ENCODE measurements at regions not wholly inside any gene's neighbourhood (a gene's known extent, or its start where the extent isn't known, plus 50 kb on each side); places are given as distances from the start of the nearest gene placed in this dataset.
"Not testable (repeated sequence)": the region's sequence is repeated elsewhere in the genome, so short reads cannot be mapped to it uniquely, and the experiment has no call there.

- no peaks in the 10 kb centered on the region for H3K36me3 ChIP-seq (ENCODE audit: control insufficient read depth, insufficient read depth, low read length)
- no peak for DNase-seq (ENCODE audit: low read depth)
- H3K4me3 ChIP-seq (ENCODE audit: low read depth, low read length), result no peak overlapping the region
- POLR2A ChIA-PET, result no interaction called here
- no peaks in the 10 kb centered on the region; the same call in 1 of the 2 replicates for H3K27me3 ChIP-seq (ENCODE audit: control insufficient read depth, insufficient read depth, low read length)
- CTCF ChIA-PET, result no interaction called here
- TF ChIP-seq CTCF (IDR thresholded peaks at IDR 0.05; ENCODE audit: insufficient read depth, low read depth, low read length), result no peak
Observed at GRCh38 chr21:41568606-41569385, 60.8 kb upstream of the TMPRSS2 start.

- H3K27me3 ChIP-seq (ENCODE audit: control insufficient read depth, insufficient read depth, low read length), result no peaks in the 10 kb centered on the region; the same call in 1 of the 2 replicates
- H3K36me3 ChIP-seq (ENCODE audit: control insufficient read depth, insufficient read depth, low read length), result no peaks in the 10 kb centered on the region
- TF ChIP-seq CTCF (IDR thresholded peaks at IDR 0.05; ENCODE audit: insufficient read depth, low read depth, low read length), result no peak
- no peak for DNase-seq (ENCODE audit: low read depth)
- no peak overlapping the region for H3K4me3 ChIP-seq (ENCODE audit: low read depth, low read length)
- POLR2A ChIA-PET, result no interaction called here
- CTCF ChIA-PET, result interaction anchor here (0.9 kb wide), 1 partner anchor 14 kb away, joined by 3 read pairs; no protein-coding TSS in a partner anchor
Observed at GRCh38 chr21:41567901-41568510, 60.0 kb upstream of the TMPRSS2 start.

GRCh38 chr21:41567237-41567636 is 59.3 kb upstream of the TMPRSS2 start:
- CTCF ChIA-PET, result interaction anchor here (0.9 kb wide), 1 partner anchor 14 kb away, joined by 3 read pairs; no protein-coding TSS in a partner anchor
- POLR2A ChIA-PET; H3K36me3 ChIP-seq (ENCODE audit: control insufficient read depth, insufficient read depth, low read length); H3K27me3 ChIP-seq (ENCODE audit: control insufficient read depth, insufficient read depth, low read length); H3K4me3 ChIP-seq (ENCODE audit: low read depth, low read length); DNase-seq (ENCODE audit: low read depth): not testable (repeated sequence)

- DNase-seq (ENCODE audit: low read depth), result no peak
- Histone ChIP-seq H3K27me3 (ENCODE audit: control insufficient read depth, insufficient read depth, low read length) (no peaks in the 10 kb centered on the region; the same call in 1 of the 2 replicates), H3K4me3 (ENCODE audit: low read depth, low read length) (no peak overlapping the region), H3K36me3 (ENCODE audit: control insufficient read depth, insufficient read depth, low read length) (no peaks in the 10 kb centered on the region)
- TF ChIP-seq CTCF (IDR thresholded peaks at IDR 0.05; ENCODE audit: insufficient read depth, low read depth, low read length), result no peak
- POLR2A ChIA-PET, result no interaction called here
- CTCF ChIA-PET, result no interaction called here
Observed at GRCh38 chr21:41566500-41567014, 58.6 kb upstream of the TMPRSS2 start.

GRCh38 chr21:41565550-41565949 is 57.6 kb upstream of the TMPRSS2 start:
- no peak for TF ChIP-seq CTCF (IDR thresholded peaks at IDR 0.05; ENCODE audit: insufficient read depth, low read depth, low read length)
- no peak for DNase-seq (ENCODE audit: low read depth)
- Histone ChIP-seq H3K4me3 (ENCODE audit: low read depth, low read length) (no peak overlapping the region), H3K27me3 (ENCODE audit: control insufficient read depth, insufficient read depth, low read length) (no peaks in the 10 kb centered on the region; the same call in 1 of the 2 replicates), H3K36me3 (ENCODE audit: control insufficient read depth, insufficient read depth, low read length) (no peaks in the 10 kb centered on the region)
- ChIA-PET CTCF (interaction anchor here (0.5 to 1.0 kb wide), 4 partner anchors 21 to 213 kb away, joined by 3 to 5 read pairs (median 3); no protein-coding TSS in a partner anchor), POLR2A (no interaction called here)
